ENCODE measurements at regions not wholly inside any gene's neighbourhood (a gene's known extent, or its start where the extent isn't known, plus 50 kb on each side); places are given as distances from the start of the nearest gene placed in this dataset.

DNA sequence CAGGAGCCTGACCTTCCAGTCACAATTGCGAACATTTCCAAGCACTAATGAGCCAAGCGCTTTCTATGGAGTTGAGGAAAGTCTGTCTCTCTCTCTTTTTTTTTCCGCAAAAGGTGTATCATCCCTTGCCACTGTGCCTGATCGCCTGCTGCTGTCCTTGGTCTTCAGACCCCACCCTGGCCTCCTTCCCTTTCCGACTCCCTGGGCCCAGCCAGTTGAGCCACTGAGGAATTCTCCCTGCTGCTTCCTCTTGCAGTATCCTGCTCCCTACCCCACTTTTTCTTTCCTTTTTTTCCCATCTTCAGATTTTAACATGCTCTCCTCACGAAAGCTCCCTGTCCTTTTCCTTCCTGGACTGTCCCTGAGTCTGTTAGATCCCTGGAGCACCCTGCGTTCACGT is 396.5 kb upstream of the C2CD4B start:
- no peak overlapping the region for H3K4me3 Mint-ChIP-seq
- no peaks in the 10 kb centered on the region for H3K36me3 Mint-ChIP-seq
- no peak for DNase-seq (ENCODE audit: low spot score in 2 of 2, unreplicated experiment in 2 of 2)
- H3K27ac Mint-ChIP-seq = no peak overlapping the region
- H3K4me1 Mint-ChIP-seq = peaks cover 28% of the 10 kb centered on the region
- TF ChIP-seq, protein P1, sequence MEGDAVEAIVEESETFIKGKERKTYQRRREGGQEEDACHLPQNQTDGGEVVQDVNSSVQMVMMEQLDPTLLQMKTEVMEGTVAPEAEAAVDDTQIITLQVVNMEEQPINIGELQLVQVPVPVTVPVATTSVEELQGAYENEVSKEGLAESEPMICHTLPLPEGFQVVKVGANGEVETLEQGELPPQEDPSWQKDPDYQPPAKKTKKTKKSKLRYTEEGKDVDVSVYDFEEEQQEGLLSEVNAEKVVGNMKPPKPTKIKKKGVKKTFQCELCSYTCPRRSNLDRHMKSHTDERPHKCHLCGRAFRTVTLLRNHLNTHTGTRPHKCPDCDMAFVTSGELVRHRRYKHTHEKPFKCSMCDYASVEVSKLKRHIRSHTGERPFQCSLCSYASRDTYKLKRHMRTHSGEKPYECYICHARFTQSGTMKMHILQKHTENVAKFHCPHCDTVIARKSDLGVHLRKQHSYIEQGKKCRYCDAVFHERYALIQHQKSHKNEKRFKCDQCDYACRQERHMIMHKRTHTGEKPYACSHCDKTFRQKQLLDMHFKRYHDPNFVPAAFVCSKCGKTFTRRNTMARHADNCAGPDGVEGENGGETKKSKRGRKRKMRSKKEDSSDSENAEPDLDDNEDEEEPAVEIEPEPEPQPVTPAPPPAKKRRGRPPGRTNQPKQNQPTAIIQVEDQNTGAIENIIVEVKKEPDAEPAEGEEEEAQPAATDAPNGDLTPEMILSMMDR (IDR thresholded peaks at IDR 0.05; ENCODE audit: unreplicated experiment) = no peak
- no peaks in the 10 kb centered on the region for H3K9me3 Mint-ChIP-seq
- H3K27me3 Mint-ChIP-seq (ENCODE audit: low read depth) = no peaks in the 10 kb centered on the region

DNA sequence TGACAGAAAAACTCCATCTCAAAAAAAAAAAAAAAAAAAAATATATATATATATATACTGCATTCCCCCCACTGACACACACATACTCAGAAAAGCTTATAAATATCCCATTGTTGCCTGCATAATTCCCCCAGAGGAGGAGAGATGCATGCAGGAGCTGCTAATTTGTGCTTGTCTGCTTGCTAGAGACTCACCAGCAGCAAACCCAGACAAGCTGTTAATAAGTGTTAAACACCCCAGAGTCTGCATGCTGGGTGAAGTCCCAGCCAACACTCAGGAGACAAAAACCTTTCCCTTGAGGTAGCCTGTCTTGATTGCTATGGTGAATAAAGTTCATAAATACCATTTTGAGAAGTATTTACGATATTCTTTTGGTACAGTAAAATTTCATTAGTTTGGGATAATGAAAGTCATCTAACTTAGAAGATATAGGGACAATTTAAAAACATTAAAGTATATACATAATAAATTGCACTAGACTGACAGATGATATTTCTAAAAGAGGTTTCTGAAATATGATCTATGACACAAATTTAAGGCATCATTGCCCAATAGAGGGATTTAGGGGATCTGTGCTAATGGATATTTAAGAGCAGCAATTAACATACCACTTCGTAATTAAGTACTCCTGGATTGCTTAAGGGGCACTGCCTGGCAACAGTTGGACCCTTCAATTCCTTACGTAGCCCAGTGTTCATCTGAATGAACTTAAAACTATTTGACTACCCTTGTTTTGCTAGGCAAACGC is 400.0 kb upstream of the C2CD4B start:
- H3K27me3 Mint-ChIP-seq (ENCODE audit: low read depth) = no peaks in the 10 kb centered on the region
- no peak for DNase-seq (ENCODE audit: low spot score in 2 of 2, unreplicated experiment in 2 of 2)
- peak overlapping the region; percentile 19 for H3K27ac Mint-ChIP-seq
- TF ChIP-seq, protein P1 (IDR thresholded peaks at IDR 0.05; ENCODE audit: unreplicated experiment) = no peak
- H3K36me3 Mint-ChIP-seq = no peaks in the 10 kb centered on the region
- peaks cover 3% of the 10 kb centered on the region for H3K9me3 Mint-ChIP-seq
- H3K4me1 Mint-ChIP-seq = peaks cover 29% of the 10 kb centered on the region
- H3K4me3 Mint-ChIP-seq = no peak overlapping the region

DNA sequence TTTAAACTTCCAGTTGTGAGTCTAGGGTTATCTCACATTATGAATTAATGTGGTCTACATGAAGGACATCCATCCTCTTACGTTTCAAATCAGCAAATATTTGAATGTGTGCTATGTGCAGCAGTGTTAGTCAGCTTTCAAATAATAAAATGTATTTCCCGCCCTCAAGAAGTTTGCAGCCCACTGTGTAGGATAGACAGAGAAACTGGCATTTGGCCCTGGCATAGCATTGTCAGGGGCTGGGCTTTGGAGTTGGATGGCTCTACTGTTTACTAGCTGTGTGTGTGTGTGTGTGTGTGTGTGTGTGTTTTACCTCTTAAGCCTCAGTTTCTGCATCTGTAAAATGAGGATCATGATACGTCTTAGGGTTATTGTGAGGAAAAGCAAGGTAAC is 400.5 kb upstream of the C2CD4B start:
- no peaks in the 10 kb centered on the region for H3K36me3 Mint-ChIP-seq
- no peak for DNase-seq (ENCODE audit: low spot score in 2 of 2, unreplicated experiment in 2 of 2)
- no peaks in the 10 kb centered on the region for H3K27me3 Mint-ChIP-seq (ENCODE audit: low read depth)
- H3K27ac Mint-ChIP-seq = no peak overlapping the region
- H3K4me3 Mint-ChIP-seq = no peak overlapping the region
- TF ChIP-seq, protein P1 (IDR thresholded peaks at IDR 0.05; ENCODE audit: unreplicated experiment) = no peak
- H3K9me3 Mint-ChIP-seq = peaks cover 3% of the 10 kb centered on the region
- H3K4me1 Mint-ChIP-seq = peaks cover 33% of the 10 kb centered on the region

DNA sequence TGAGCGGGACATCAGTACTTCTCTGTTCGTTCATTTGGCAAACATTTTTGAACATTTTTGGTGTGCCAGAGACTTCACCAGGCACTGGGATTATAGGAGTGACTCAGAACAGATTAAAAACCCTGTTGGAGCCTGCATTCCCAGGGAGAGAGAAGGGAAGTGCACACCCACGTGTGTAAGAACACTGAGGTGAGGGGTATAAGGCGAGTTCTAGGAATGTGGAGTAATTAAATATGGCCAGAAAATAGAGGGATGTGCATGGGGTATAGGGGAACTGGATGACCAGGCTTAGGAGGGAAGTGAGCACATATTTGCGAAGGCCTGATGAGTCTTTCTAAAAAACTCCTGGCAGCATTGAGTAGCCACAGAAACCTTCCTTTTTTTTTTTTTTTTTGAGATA is 401.2 kb upstream of the C2CD4B start:
- TF ChIP-seq, protein P1 (IDR thresholded peaks at IDR 0.05; ENCODE audit: unreplicated experiment) = no peak
- Mint-ChIP-seq H3K9me3 (peaks cover 3% of the 10 kb centered on the region), H3K36me3 (no peaks in the 10 kb centered on the region), H3K27me3 (ENCODE audit: low read depth) (no peaks in the 10 kb centered on the region), H3K27ac (peak overlapping the region; percentile 55), H3K4me3 (no peak overlapping the region), H3K4me1 (peaks cover 27% of the 10 kb centered on the region)
- no peak for DNase-seq (ENCODE audit: low spot score in 2 of 2, unreplicated experiment in 2 of 2)

DNA sequence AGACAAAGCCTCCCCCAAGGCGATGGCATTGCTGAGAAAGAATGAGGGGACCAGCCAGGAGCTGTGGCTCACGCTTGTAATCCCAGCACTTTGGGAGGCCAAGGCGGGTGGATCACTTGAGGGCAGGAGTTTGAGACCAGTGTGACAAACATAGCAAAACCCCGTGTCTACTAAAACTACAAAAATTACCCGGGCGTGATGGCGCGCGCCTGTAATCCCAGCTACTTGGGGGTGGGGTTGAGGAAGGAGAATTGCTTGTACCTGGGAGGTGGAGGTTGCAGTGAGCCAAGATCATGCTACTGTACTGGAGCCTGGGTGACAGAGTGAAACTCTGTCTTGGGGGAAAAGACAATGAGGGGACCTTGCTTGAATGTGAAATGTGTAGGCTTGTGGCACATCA is 402.4 kb upstream of the C2CD4B start:
- TF ChIP-seq, protein P1 (IDR thresholded peaks at IDR 0.05; ENCODE audit: unreplicated experiment) = no peak
- Mint-ChIP-seq H3K4me1 (peaks cover 20% of the 10 kb centered on the region), H3K9me3 (peaks cover 3% of the 10 kb centered on the region), H3K4me3 (no peak overlapping the region), H3K27ac (no peak overlapping the region), H3K27me3 (ENCODE audit: low read depth) (no peaks in the 10 kb centered on the region), H3K36me3 (no peaks in the 10 kb centered on the region)
- DNase-seq (ENCODE audit: low spot score in 2 of 2, unreplicated experiment in 2 of 2) = no peak
